Common myeloid progenitor, CD34-positive (primary cell): ENCODE measurements at regions not wholly inside any gene's neighbourhood (a gene's known extent, or its start where the extent isn't known, plus 50 kb on each side); places are given as distances from the start of the nearest gene placed in this dataset.
"Not testable (repeated sequence)": the region's sequence is repeated elsewhere in the genome, so short reads cannot be mapped to it uniquely, and the experiment has no call there.

Source experiments
- CTCF ChIA-PET: fragments of 350-600 bp; sonication (Branson Sonifier 250); formaldehyde crosslinking; loops from one replicate; lab custom pipeline; 2021; ENCODE audit warnings: antibody characterized with exemption; lab: Charles Lee
- POLR2A ChIA-PET: fragments of 350-600 bp; sonication (Branson Sonifier 250); formaldehyde crosslinking; loops from one replicate; lab custom pipeline; 2021; ENCODE audit warnings: antibody characterized with exemption; lab: Charles Lee
- DNase-seq, 3 donors: peaks; one replicate each; pipeline versions ENCODE4 v3.0.0 to v3.0.0-alpha.2; 2013
- H3K27ac ChIP-seq, 2 experiments: 1 replicate in 1 of 2; 2 replicates in 1 of 2; pipeline ENCODE4 v1.7.0; 2013; ENCODE audit warnings: inconsistent platforms in 2 of 2, low read length in 2 of 2, mild to moderate bottlenecking in 2 of 2, low read depth in 1 of 2, moderate library complexity in 1 of 2; ENCODE audit not compliant: severe bottlenecking in 2 of 2, insufficient read depth in 1 of 2, poor library complexity in 1 of 2
- H3K27me3 ChIP-seq, 5 experiments: replicated peaks in 2 of 5; 1 replicate in 3 of 5; 2 replicates in 2 of 5; pipeline versions ENCODE4 v1.6.1 to v1.7.0; 2013; ENCODE audit warnings: low read length in 4 of 5, mild to moderate bottlenecking in 2 of 5, moderate library complexity in 2 of 5, inconsistent platforms in 1 of 5; ENCODE audit not compliant: insufficient read depth in 5 of 5, control insufficient read depth in 4 of 5
- H3K36me3 ChIP-seq, 4 experiments: 1 replicate in 2 of 4; 2 replicates in 2 of 4; pipeline versions ENCODE4 v1.6.1 to v1.7.0; 2013; ENCODE audit warnings: low read length in 3 of 4, control low read depth in 1 of 4, mild to moderate bottlenecking in 1 of 4; ENCODE audit not compliant: control insufficient read depth in 4 of 4, insufficient read depth in 4 of 4
- H3K4me1 ChIP-seq, 4 experiments: 1 replicate in 3 of 4; 2 replicates in 1 of 4; pipeline versions ENCODE4 v1.6.1 to v1.7.1; 2013; ENCODE audit warnings: low read length in 3 of 4, mild to moderate bottlenecking in 3 of 4, control low read depth in 1 of 4, inconsistent platforms in 1 of 4, moderate library complexity in 1 of 4; ENCODE audit not compliant: control insufficient read depth in 4 of 4, insufficient read depth in 4 of 4; ENCODE audit errors: control extremely low read depth in 1 of 4
- H3K4me3 ChIP-seq, 7 experiments: 1 replicate in 4 of 7; 2 replicates in 3 of 7; pipeline versions ENCODE4 v1.5.1 to v1.7.0; 2013; ENCODE audit warnings: mild to moderate bottlenecking in 7 of 7, low read length in 6 of 7, moderate library complexity in 6 of 7, inconsistent platforms in 2 of 7, low read depth in 2 of 7, control low read depth in 1 of 7; ENCODE audit not compliant: insufficient read depth in 4 of 7, control insufficient read depth in 1 of 7; ENCODE audit errors: extremely low read depth in 1 of 7
- H3K9me3 ChIP-seq, 5 experiments: 1 replicate in 4 of 5; 2 replicates in 1 of 5; pipeline versions ENCODE4 v1.6.1 to v1.7.1; 2013; ENCODE audit warnings: low read length in 4 of 5, mild to moderate bottlenecking in 2 of 5, inconsistent platforms in 1 of 5, low read depth in 1 of 5, moderate library complexity in 1 of 5; ENCODE audit not compliant: control insufficient read depth in 4 of 5, insufficient read depth in 2 of 5; ENCODE audit errors: control extremely low read depth in 1 of 5
- WGBS: methylation state at CpG from one replicate; pipeline ENCODE4 v1.1.5; 2013; ENCODE audit not compliant: insufficient coverage; 5-methylcytosine and 5-hydroxymethylcytosine counted together

- CTCF ChIA-PET, H3K9me3 ChIP-seq, DNase-seq, H3K36me3 ChIP-seq, H3K27me3 ChIP-seq, H3K27ac ChIP-seq, H3K4me3 ChIP-seq, POLR2A ChIA-PET, H3K4me1 ChIP-seq: not testable (repeated sequence)
- WGBS, result 57% methylated on average over 4 of the region's 19 CpGs
Measured at GRCh38 chr4:74578865-74579264, 133.9 kb downstream of the AREG start.

GRCh38 chr4:74583089-74583700, 138.3 kb downstream of the AREG start:
- ChIA-PET CTCF (no interaction called here), POLR2A (no interaction called here)
- 100% methylated on average over 1 of the region's 1 CpG for WGBS
- Histone ChIP-seq H3K9me3 (no peaks in the 10 kb centered on the region), H3K27me3 (no peaks in the 10 kb centered on the region), H3K4me3 (no peak overlapping the region), H3K4me1 (no peaks in the 10 kb centered on the region), H3K27ac (no peak overlapping the region), H3K36me3 (no peaks in the 10 kb centered on the region)
- DNase-seq, result no peak

DNA sequence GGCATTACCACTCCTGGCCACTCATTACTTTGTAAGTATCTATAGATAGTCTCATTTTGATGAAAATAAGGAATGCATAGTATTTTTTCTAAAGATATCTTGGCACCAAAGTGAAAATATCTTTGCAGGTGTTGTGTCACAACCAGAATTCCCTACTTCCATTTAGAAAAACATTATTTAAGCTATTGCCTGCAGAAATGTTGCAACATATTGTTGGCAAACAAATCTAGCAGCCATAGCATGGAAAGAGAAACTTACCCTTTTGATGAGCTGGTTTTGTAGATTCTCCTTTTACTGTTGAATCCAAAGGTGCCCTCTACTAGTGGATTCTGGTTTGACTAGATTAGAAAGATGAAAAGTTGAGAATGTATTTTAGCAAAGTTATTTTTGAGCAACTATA, 138.8 kb downstream of the AREG start:
- DNase-seq, result no peak
- ChIA-PET CTCF (no interaction called here), POLR2A (no interaction called here)
- Histone ChIP-seq H3K9me3 (no peaks in the 10 kb centered on the region), H3K4me3 (no peak overlapping the region), H3K27ac (no peak overlapping the region), H3K36me3 (no peaks in the 10 kb centered on the region), H3K4me1 (no peaks in the 10 kb centered on the region), H3K27me3 (no peaks in the 10 kb centered on the region)

DNA sequence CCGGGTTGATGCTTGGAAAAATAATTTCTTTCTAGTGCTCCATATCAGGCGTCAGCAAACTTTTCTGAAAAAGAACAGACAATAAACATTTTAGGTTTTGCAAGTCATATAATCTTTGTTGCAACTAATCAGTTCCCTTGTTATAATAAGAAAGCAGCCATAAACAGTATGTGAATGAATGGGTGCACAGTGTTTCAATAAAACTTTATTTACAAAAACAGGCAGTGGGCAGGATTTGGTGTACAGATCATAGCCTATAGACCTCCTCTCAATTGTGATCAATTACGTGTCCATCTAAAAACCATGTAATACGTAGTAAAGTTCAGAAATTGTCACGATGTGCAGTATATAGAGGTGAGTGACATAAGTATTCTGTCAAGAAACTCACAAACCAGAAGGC, 143.4 kb downstream of the AREG start:
- POLR2A ChIA-PET, result no interaction called here
- CTCF ChIA-PET, result interaction anchor here (1.4 to 1.6 kb wide), 2 partner anchors 14 to 41 kb away, joined by 4 to 5 read pairs; no protein-coding TSS in a partner anchor
- WGBS, result no CpG with 5 or more reads among the region's 5 CpGs

DNA sequence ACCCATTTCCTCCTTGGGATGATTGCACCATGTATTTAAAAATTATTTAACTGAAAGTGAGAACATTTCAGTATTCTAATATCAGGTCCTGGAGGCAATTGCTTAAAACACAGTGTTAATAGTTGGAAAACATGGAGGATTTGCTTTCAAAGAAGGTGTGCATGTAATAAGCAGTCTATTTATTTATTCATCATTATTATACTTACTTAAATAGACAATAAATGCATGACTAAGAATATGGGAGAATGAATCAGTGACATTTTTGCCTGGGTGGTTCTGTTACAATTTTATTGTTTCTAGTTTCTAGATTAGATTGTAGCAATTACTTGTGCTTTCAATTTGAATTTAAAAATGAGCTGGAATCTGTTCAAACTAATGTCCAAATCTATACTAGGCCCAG, 145.5 kb downstream of the AREG start:
- Histone ChIP-seq H3K27me3 (no peaks in the 10 kb centered on the region), H3K36me3 (no peaks in the 10 kb centered on the region), H3K27ac (no peak overlapping the region), H3K9me3 (no peaks in the 10 kb centered on the region), H3K4me3 (no peak overlapping the region), H3K4me1 (no peaks in the 10 kb centered on the region)
- no peak for DNase-seq
- ChIA-PET POLR2A (no interaction called here), CTCF (interaction anchor here (0.8 to 1.2 kb wide), 2 partner anchors 10 to 11 kb away, joined by 3 read pairs; no protein-coding TSS in a partner anchor)

More for the DNA sequence above, 143.4 kb downstream of the AREG start:
- Histone ChIP-seq H3K36me3 (no peaks in the 10 kb centered on the region), H3K27ac (no peak overlapping the region), H3K27me3 (no peaks in the 10 kb centered on the region), H3K4me1 (no peaks in the 10 kb centered on the region), H3K4me3 (no peak overlapping the region), H3K9me3 (no peaks in the 10 kb centered on the region)
- DNase-seq, result no peak

GRCh38 chr4:74598611-74599325, 153.8 kb downstream of the AREG start:
- DNase-seq, result no peak
- WGBS, result no CpG with 5 or more reads among the region's 4 CpGs
- H3K27ac ChIP-seq, result no peak overlapping the region
- peaks cover 0 to 8% (median 6%) of the 10 kb centered on the region in 5 experiments for H3K9me3 ChIP-seq
- no peaks in the 10 kb centered on the region for H3K36me3 ChIP-seq
- no peaks in the 10 kb centered on the region for H3K4me1 ChIP-seq
- no peaks in the 10 kb centered on the region for H3K27me3 ChIP-seq
- H3K4me3 ChIP-seq, result no peak overlapping the region
- CTCF ChIA-PET, result no interaction called here
- POLR2A ChIA-PET, result no interaction called here

DNA sequence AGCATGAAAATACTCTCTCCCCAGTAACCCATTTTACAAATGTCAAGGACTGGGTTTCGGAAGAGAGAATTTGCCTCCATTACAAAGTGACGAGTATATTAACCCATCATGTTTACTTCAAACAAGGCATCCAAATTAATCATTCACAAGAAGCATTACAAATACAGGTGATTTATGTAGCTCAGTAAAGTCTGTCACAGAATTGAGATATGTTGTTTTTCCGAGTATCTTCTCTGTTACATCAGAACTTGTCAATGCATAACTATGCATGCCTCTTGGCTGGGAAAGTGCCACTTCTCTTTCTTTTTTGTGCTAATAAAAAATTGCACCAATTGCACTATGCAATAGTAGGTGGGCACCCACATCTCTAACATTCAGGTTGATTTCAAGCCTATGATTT, 158.2 kb downstream of the AREG start:
- CTCF ChIA-PET, result interaction anchor here (1.0 to 1.3 kb wide), 2 partner anchors 18 to 284 kb away, joined by 3 read pairs; no protein-coding TSS in a partner anchor
- POLR2A ChIA-PET, result no interaction called here
- H3K27me3 ChIP-seq, result no peaks in the 10 kb centered on the region
- no peaks in the 10 kb centered on the region for H3K9me3 ChIP-seq
- no peak overlapping the region for H3K27ac ChIP-seq
- WGBS, result no CpG with 5 or more reads among the region's 3 CpGs
- no peak overlapping the region for H3K4me3 ChIP-seq
- H3K4me1 ChIP-seq, result no peaks in the 10 kb centered on the region
- DNase-seq, result no peak
- no peaks in the 10 kb centered on the region for H3K36me3 ChIP-seq
